ENCODE measurements at regions not wholly inside any gene's neighbourhood (a gene's known extent, or its start where the extent isn't known, plus 50 kb on each side); places are given as distances from the start of the nearest gene placed in this dataset.

DNA sequence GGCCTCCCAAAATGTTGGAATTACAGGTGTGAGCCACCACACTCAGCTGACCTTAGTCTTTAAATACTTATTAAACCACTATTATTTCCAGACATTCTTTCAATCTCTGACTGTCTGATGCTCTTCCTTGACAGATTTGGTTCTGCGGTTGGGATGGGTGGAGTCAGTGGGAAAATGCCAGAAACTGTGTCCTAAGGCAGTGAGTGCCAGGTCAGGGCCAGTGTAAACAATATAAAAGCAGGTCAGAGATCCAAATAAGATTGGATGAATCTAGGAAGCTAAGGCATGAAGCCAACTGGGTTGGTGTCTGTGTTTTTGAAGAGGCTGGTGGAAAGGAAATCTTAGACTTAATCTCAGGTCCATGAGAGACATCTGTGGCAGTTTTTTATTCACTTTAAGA, 74.7 kb downstream of the KLF5 start:
- no peak for DNase-seq

DNA sequence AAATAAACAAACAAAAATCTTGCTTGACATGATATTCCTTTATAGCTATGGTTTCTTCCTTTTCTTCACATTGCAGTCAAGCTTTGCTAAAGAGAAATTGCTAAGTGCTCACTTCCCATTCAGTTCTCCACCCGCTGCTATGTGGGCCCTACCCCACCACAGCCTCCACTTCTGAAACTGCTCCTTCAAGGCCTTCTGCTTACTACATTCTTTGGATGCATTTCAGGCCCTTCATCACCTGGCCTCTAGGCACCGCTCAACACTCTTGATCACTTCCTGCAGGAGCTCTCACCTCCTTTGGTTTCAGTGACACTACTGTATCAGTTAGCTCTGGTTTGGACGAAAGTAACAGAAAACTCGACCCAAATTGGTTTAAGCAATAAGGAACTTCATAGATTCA, 72.4 kb downstream of the KLF5 start:
- no peak for DNase-seq

DNA sequence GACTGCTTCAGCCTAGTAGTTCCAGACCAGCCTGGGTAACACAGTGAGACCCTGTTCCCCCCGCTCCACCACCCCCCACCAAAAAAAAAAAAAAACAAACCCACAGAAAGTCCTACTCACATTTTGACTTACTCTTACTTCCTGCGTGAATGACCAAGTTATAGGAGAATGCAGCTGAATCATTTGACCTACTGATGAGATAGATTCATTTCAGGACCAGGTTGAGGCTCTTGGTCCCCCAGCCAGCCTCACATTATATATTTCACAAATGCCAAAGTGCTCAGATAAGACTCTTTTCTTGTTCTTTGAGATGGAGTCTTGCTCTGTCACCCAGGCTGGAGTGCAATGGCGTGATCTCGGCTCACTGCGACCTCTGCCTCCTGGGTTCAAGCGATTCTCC, 70.2 kb downstream of the KLF5 start:
- no peak for DNase-seq

All from NCI-H1092 (cell line).